Hippocampal formation (tissue), 2 donors: ENCODE measurements at regions not wholly inside any gene's neighbourhood (a gene's known extent, or its start where the extent isn't known, plus 50 kb on each side); places are given as distances from the start of the nearest gene placed in this dataset.
A peak's percentile ranks its signal among the peaks of the same experiment; 100 is the strongest.
"Not testable (repeated sequence)": the region's sequence is repeated elsewhere in the genome, so short reads cannot be mapped to it uniquely, and the experiment has no call there.

ENCODE experiments used
- DNase-seq, 2 donors: peaks; one replicate each; lab custom pipeline; 2025; lab: John Stamatoyannopoulos, UW

DNA sequence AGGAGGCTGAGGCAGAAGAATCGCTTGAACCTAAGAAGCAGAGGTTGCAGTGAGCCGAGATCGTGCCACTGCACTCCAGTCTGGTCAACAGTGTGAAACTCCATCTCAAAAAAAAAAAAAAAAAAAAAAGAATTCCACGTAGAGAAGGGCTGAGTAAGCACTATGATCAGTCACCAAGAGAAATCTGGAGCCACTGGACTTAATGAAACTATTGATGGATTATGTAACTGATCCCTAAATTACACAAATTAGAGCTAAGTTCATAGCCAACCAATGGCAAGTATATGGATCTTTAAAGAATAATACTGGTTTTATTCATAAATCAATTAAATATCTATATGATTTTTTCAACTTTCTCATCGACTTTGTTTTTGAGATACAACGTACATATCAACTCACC, 72.2 kb upstream of the ABLIM1 start:
- no peak for DNase-seq

DNA sequence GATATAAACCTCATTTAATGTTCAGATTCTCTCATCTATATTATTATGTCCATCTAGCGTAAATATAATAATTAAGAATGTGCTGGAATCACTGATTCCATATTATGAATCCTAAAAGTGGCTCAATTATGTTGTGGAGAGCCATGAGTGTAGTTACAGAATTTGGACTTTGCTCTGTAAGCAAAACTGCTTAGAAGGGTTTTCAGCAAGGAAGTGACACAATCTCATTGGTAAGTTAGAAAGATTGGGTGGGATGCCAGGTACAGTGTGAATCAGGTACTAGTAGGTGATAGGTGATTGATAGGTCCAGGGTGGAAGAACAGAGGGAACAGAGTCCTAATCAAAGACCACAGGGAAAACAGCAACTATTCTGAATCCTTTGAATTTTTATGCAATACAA, 74.9 kb upstream of the ABLIM1 start:
- DNase-seq = no peak

DNA sequence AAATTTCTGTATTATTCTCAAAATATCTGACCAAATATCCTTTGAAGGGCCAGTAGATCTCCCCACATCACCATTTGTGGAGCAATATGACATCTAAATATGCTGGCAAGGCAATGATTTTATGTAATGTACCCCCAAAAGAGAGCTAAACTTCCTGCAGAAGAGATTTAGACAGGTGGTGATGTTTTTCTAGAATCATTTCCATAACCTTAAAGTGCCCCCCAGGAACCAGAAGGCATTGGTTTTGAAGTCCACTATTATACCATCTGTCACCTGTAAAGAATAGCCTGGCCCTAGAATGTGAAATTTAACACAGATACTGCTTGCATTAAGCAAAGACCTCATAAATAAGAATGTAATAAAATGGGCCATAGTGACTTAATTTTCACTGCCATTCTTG, 77.9 kb upstream of the ABLIM1 start:
- no peak for DNase-seq

DNA sequence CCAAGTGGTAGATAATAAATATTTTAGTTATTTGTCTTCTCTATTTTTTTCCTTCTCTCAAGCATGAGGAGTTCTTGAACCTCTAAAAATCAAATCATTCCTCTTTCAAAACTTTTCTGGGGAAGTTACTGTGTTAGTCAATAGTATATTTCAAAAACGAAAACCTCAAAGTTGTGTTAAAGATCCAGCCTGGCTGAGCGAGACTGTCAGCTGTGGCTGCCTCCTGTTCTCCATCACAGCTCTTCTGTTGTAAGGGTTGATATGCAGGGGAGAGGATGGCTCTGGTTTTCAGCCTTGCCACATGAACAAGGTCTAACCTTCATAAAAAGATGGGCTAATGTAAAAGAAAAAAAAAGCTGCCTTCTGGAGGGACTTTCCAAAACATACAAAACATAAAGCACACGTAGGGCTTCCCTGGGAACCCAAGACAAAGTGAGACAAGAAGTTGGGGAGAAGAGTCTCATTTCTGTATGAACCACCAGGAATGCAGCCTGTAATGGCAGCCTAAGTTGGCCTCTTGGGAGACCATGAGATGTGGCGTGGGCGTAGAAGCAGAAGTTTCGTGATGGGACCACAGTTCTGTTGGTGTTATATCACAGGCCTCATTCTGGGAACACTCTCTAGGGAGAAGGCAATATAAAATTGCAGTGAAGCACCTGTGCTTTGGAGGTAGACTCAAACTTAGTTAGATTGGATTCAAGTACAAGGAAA, 77.9 kb upstream of the FHIP2A start:
- no peak for DNase-seq

DNA sequence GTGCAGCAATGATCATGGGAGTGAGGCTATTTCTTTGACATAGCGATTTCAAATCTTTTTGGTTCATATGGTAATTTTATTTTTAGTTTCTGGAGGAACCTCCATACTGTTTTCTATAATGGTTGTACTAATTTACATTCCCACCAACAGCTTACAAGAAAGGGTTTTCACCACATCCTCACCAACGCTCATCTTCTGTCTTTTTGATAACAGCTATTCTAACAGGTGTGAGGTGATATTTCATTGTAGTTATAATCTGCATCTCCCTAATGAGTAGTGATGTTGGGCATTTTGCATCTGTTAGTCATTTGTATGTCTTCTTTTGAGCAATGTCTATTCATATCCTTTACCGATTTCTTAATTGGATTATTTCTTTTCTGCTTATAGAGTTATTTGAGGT, 75.0 kb upstream of the FHIP2A start:
- DNase-seq = no peak

DNA sequence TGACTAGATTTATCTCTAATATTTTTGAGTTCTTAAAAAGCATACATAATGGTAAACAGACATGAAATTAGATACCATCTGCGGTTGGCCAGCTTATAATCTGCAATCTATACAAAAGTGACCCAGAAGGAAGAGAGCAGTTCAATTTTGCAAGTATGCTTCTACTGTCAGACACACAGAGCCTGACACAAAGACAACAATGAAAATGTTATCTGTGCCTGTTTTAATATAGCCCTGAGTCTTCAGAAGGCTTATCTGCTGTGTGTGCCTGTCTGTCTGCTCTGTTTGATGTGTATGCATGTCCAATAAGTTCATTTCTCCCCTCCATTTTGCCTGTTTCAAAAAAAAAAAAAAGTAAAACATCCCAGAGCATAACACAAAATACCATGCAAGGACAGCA, 73.3 kb upstream of the FHIP2A start:
- DNase-seq = no peak

DNA sequence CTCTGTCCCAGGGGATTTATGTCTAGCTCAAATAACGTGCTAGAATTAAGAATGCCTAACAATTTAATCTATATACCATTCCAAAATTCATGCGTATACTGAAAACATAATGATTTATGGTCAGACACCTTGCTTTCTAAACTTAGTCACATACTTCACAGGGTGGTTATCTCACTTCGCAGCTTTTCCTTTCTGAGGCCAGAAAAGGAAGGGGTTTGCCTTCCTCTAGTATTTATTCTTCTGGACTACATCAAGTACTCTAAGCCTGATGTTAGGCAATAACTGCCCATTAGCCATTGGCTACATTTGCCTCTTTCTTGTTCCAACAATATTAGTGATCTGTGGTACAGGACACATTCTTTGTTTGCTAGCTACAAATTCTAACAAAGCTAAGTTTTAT, 72.6 kb upstream of the FHIP2A start:
- DNase-seq = no peak

DNA sequence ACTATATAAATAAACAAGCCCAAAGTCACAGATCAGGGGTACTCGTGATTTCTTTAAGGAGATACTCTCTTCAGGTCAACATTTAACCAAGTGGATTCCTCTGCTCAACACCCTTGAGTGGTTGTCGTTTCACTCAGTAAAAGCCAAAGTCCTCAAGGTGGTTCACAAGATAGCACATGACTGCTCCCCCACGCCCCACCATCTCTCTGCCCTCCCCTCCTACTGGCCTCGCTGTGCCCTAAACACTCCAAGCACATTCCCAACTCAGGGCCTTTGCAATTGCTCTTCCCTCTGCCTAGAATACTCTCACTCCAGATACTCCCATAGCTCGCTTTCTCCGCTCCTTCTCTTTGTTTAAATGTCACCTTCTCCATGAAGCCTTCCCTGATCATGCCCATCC, 72.1 kb upstream of the FHIP2A start:
- DNase-seq = no peak

DNA sequence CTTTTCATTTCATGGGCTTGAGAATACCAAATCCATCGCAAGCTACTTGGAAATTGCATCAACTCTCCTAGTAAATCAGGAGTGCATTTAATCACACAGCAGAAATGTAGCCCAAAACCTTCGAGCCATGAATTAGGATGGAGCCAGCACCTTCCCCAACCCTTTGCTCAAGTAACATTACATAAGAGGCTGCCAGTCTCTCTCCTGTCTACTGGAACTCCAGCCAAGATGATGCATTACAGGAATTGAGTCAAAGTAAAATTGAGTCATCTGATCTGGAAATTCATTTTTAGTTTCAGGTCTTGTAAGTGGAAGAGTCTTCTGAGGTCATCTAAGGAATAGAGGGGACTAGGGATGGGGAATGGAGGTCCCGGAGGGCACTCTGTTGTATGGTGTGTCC, 69.7 kb upstream of the FHIP2A start:
- no peak for DNase-seq

DNA sequence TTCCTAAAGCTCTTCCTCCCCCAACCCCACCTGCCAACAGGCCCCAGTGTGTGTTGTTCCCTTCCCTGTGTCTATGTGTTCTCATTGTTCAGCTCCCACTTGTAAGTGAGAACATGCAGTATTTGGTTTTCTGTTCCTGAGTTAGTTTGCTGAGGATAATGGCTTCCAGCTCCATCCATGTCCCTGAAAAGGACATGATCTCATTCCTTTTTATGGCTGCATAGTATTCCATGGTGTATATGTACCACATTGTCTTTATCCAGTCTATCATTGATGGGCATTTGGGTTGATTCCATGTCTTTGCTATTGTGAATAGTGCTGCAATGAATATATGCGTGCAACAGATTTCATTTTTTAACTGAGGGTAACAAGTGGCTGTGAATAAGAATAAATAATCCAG, 69.0 kb upstream of the FHIP2A start:
- not testable (repeated sequence) for DNase-seq

DNA sequence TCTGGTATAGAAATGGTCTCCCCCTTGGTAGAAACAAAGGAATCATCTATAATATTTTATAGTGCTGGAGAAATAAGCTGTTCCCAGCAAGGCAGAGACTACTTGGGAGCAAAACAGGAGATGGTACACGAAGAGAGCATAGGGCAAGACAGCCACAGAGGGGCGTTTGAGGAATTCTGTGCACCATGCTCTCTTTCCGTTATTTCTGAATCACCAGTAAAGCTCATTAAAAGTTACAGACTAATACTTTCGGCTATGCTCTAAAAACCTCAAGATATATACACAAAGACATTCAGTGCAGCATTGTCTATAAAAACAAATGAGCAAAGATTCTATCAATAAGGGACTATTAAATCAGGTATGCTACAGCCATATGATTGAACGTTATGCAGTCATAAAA, 68.5 kb upstream of the FHIP2A start:
- no peak for DNase-seq

DNA sequence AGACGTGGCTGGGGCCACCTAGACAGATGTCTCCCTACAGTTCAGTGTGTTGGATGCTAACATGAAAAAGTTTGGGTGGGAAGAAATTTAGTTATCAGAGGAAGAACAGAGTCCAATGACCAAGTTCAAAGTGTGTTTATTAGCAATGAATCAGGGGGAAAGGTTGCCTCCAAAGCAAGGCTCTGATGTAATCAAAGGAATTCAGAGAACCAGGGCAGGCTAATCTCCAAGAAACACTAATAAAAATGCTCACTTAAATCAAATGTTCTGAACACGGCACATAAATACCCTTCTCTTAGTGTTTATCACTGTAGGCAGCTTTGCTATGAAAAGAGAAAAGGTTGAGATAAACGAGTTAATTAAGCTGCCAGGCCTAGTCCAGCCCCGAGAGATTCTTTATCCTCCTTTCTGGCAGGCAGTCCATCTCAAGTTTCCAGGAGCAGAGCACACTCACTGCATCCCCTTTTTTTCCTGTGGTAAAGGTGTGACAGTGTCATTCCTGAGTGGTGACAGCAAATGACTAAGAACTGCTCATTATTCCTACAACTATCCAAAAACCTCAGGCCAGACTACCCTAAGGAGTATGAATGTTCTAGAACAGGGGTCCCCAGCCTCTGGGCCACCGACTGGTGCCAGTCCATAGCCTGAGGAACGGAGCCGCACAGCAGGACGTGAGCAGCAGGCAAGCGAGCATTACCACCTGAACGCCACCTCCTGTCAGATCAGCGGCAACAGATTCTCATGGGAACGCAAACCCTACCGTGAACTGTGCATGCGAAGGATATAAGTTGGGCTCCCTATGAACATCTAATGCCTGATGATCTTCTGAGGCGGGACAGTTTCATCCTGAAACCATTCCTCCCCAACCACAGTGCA, 66.9 kb upstream of the FHIP2A start:
- no peak for DNase-seq

DNA sequence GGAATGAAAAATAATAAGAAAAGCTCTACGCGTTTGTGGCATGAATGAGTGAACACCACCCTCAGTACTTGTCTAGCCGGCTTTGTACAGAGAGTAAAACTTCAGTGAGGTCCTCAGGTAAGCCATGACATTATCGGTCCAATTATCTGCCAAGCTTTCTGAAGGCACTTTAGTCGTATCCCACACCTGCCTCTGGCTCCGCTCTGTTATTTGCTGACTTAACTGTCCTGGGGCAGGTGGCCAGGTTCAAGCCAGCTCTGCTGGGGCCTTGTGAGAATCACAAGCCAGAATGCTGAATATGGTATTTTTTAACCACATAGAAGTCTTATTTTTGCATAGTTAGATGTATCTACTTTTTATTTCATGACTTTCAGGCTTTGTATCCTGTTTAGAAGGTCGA, 66.0 kb upstream of the FHIP2A start:
- no peak for DNase-seq

DNA sequence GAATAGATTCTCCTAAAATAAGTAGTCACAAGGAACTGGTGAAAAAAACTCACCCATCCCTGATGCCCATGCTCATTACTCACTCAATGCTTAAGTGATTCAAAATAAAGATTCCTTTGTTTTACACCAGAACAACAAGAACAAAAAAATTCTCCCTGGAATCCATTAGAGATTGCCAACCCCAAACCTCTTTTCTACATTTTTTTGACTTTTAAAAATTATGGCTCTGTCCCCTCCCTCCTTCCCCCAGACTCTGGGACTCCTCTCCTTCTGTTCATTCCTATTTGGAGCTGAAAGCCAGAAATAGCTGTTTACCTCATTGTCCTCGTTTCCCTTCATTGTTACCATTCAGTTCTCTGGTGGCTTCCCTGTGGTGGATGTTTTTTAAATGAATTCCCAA, 63.2 kb upstream of the FHIP2A start:
- peak in 1 of 2 donors; percentile 87 for DNase-seq

DNA sequence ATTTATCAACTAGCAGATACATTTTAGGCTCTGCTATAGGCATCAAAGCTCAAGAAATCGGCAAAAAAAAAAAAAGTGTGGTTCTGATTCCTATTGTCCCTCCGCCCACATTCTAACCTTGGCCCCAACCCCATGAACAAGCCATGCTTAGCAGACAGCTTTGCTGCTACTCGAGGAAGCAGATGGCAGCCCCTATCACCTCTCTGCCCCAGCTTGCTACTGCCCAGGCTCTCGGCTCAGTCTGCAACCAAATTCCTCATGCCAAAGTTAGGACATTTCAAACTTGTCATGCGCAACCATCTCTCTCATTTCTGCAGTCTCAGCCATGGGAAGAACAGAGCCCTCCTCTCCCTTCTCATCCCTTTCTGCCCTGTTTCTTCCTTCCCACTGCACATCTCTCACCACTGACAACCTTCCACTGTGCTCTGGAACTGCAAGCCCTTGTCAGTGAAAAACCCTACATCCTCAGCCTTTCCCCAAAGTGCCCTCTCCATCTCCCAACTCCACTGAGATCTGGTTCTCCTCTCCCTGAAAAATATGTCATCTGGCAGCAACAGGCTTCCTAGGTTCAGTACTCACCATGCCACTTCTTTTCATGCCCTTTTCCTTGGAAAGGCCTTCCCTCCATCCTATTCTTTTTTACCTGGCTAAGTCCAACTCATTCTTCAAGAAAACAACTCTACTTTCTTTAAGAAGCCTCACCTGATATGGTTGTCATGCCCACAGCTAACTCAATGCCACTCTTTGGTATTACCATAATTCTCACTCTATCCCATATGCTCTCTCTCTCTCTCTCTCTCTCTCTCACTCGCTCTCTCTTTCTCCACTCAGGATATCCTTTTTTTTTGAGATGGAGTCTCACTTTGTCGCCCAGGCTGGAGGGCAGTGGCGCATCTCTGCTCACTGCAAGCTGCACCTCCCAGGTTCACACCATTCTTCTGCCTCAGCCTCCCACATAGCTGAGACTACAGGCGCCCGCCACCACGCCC, 60.1 kb upstream of the FHIP2A start:
- DNase-seq = no peak

DNA sequence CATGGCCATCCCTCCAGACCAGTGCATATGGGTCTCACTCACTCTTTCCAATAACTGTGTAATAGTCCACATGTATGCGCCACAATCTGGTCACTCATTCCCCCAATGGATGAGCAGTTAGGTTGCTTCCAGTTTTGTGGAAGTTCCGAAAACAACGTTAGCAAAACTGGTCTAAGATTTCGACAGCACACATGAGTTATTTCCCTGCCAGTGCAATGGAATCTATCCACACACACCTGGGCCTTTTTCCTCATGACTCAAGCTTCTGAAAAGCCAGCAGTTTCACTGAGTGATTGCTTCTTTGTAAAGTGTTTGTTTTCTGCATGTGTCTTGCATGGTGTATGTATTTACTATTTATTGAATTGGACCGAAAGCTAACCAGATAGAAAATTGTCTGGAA, 58.8 kb upstream of the FHIP2A start:
- no peak for DNase-seq

DNA sequence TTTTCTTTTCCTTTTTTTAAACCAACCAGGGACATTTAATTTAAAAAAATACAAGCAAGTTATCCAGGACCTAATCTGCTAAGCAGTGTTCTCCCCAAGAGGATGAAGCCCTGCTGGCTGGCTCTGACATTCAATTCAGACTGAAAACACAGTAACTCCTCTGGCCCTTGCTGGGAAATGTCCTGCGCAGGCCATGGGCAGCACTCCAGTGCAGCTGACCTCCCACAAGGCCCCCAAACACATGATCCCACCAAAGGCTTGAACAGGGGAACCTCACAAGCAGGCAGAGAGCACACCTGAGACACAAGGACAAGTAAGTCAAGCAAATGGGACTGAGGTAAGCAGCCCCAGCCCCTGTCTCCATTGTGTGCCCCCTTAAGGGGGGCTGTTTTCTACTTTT, 56.9 kb upstream of the FHIP2A start:
- DNase-seq = no peak

DNA sequence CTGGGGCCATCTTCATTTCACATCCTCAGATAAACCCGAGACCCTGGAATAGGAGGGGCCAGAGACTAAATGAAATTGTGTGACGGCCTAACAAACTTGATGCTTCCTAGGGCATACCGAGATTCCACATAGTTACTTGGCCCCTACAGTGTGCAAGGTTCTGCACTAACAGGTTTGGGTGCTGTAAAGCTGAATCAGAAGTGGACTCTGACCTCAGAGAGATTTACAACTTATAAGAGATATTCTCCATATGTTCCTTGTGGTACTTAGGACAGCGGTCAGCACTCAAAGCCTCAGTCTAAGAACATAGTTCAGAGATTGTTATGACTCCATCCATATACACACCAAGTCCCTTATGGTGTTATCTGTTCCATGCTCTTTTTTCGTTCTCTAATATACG, 55.1 kb upstream of the FHIP2A start:
- DNase-seq = no peak

DNA sequence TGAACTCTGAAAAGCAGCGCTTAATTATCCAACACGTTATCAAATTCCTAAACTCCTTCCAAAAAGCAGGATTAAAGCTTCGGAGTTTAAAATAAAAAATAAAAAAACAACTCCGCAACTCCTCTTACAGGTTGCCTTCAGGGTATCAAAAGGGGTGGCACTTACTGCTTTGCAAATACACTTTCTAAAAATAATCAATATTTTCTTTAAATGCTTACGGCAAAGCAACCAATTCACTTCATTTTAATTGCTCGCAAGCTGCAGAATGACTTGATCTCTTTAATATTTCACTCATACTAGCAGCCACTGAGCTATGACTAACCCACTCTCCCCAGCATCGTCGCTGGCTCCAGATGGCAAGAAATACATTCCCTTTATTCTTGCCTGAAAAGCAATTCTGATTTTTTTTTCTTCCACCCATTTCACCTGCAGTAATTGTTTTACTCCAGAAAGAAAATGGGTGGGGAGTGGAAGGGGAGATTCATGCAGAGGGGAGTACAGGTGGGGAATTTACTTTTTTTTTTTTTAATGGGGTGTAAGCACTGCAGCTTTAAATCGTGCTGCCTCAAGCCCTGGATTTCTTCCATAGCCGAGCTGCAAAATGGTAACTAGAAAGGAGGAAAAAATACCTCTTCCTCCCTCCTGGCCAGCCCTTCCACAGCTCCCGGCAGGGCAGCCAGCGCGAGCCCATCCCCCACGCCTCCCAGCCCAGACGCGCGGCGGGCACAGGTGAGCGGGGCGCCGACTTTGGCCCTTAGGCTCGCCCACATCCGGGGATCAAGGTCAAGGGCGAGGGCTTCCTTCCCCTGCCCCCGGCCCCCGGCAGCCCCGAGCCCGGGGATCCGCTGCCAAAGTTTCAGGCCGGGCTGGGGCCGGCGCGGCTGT, 54.2 kb upstream of the FHIP2A start:
- peak in 1 of 2 donors; percentile 10 for DNase-seq

DNA sequence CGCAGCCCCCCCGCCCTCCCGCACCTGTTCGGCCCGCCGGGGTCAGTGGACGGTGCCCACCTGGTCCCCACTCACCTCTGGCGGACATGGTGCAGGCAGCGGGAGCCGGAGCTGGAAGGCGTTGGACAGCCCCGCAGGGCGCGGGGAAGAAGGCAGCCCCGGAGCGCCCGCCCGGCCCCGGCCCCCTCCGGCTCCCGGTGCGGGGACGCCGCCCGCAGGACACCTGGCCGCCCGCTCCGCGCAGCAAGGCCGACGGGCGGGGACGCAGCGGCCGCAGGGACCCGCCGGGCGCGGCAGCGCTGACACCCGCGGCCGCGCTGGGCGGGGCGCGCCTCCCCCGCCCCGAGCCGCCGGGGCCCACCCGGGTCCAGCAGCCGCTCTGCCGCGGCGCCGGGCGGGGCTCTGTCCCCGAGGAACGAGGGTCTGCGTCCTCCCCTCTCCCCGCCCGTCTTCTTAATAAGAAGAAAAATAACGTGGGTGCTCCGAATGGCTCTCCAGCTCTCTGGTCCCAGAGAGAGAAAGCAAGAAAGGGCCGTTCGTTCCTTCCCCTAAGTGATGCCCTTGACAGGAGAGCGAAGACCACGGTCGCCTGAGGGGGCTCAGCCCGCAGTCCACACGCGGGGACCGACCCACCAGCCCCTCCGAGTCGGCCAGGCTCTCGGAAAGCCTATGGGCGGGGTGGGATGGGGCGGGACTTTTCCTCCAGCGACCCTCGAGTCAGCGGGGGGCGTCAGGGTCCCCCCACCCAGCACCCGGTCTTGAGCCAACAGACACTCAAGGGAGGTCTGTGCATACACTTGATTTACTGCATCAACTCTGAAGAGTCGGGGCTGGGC, 53.4 kb upstream of the FHIP2A start:
- DNase-seq = no peak
